NCI-H2107 treated with DMSO at 0.1 percent for 48 hours (cell line): ENCODE measurements at regions not wholly inside any gene's neighbourhood (a gene's known extent, or its start where the extent isn't known, plus 50 kb on each side); places are given as distances from the start of the nearest gene placed in this dataset.

Experiments used
- DNase-seq: peaks from one replicate; lab custom pipeline; 2025; ENCODE audit not compliant: unreplicated experiment; lab: John Stamatoyannopoulos, UW

GRCh38 chr9:106691627-106692026 is 171.3 kb upstream of the ZNF462 start:
- DNase-seq = no peak

GRCh38 chr9:106693558-106693957 is 169.4 kb upstream of the ZNF462 start:
- DNase-seq = no peak

- DNase-seq = no peak
Observed at GRCh38 chr9:106696804-106697203, 166.2 kb upstream of the ZNF462 start.

- DNase-seq = peak; percentile 22
Observed at GRCh38 chr9:106697390-106697749, 165.6 kb upstream of the ZNF462 start.

GRCh38 chr9:106697750-106698502 is 165.0 kb upstream of the ZNF462 start:
- peak; percentile 62 for DNase-seq

- DNase-seq = no peak
Observed at GRCh38 chr9:106700676-106701075, 162.3 kb upstream of the ZNF462 start.

GRCh38 chr9:106701611-106702010 is 161.4 kb upstream of the ZNF462 start:
- DNase-seq = no peak

- no peak for DNase-seq
Observed at GRCh38 chr9:106704056-106704615, 158.8 kb upstream of the ZNF462 start.

GRCh38 chr9:106707291-106707690 is 155.7 kb upstream of the ZNF462 start:
- no peak for DNase-seq

GRCh38 chr9:106707738-106708474 is 155.1 kb upstream of the ZNF462 start:
- no peak for DNase-seq

- no peak for DNase-seq
Observed at GRCh38 chr9:106708475-106709146, 154.4 kb upstream of the ZNF462 start.

GRCh38 chr9:106712279-106712678 is 150.7 kb upstream of the ZNF462 start:
- no peak for DNase-seq

- DNase-seq = no peak
Observed at GRCh38 chr9:106713206-106713605, 149.8 kb upstream of the ZNF462 start.

- no peak for DNase-seq
Observed at GRCh38 chr9:106716820-106717219, 146.1 kb upstream of the ZNF462 start.

GRCh38 chr9:106717686-106718085 is 145.3 kb upstream of the ZNF462 start:
- DNase-seq = no peak

GRCh38 chr9:106718936-106719335 is 144.0 kb upstream of the ZNF462 start:
- no peak for DNase-seq

- DNase-seq = no peak
Observed at GRCh38 chr9:106722051-106722753, 140.8 kb upstream of the ZNF462 start.

GRCh38 chr9:106723926-106724325 is 139.0 kb upstream of the ZNF462 start:
- no peak for DNase-seq

GRCh38 chr9:106724566-106724965 is 138.4 kb upstream of the ZNF462 start:
- DNase-seq = no peak

- no peak for DNase-seq
Observed at GRCh38 chr9:106726070-106726815, 136.7 kb upstream of the ZNF462 start.
